Hepatocyte (in vitro differentiated cells): ENCODE measurements at regions not wholly inside any gene's neighbourhood (a gene's known extent, or its start where the extent isn't known, plus 50 kb on each side); places are given as distances from the start of the nearest gene placed in this dataset.

Experiments used
- DNase-seq: peaks from one replicate; pipeline ENCODE4 v3.0.0-alpha.2; 2016; ENCODE audit warnings: low spot score
- H2AFZ ChIP-seq: fragments of 200-600 bp; sonication (generic); 2 replicates; pipeline ENCODE4 v1.6.0; 2016; ENCODE audit warnings: antibody characterized with exemption, mild to moderate bottlenecking
- H3K27ac ChIP-seq: fragments of 200-600 bp; sonication (generic); 2 replicates; pipeline ENCODE4 v1.5.1; 2016; ENCODE audit warnings: mild to moderate bottlenecking
- H3K27me3 ChIP-seq: fragments of 200-600 bp; sonication (generic); 2 replicates; pipeline ENCODE4 v1.6.1; 2016
- H3K36me3 ChIP-seq: fragments of 200-600 bp; sonication (generic); replicated peaks from 2 replicates; pipeline ENCODE4 v1.5.1; 2016; ENCODE audit warnings: low read depth; ENCODE audit not compliant: insufficient read depth
- H3K4me1 ChIP-seq: fragments of 200-600 bp; sonication (generic); 2 replicates; pipeline ENCODE4 v1.5.1; 2016; ENCODE audit warnings: mild to moderate bottlenecking, moderate library complexity; ENCODE audit not compliant: insufficient read depth
- H3K4me2 ChIP-seq: fragments of 200-600 bp; sonication (generic); 2 replicates; pipeline ENCODE4 v1.6.0; 2016
- H3K4me3 ChIP-seq: fragments of 200-600 bp; sonication (generic); 2 replicates; pipeline ENCODE4 v1.5.1; 2016; ENCODE audit warnings: mild to moderate bottlenecking
- H3K79me2 ChIP-seq: fragments of 200-600 bp; sonication (generic); 2 replicates; pipeline ENCODE4 v1.6.0; 2017; ENCODE audit warnings: mild to moderate bottlenecking
- H3K9me2 ChIP-seq: fragments of 200-600 bp; sonication (generic); replicated peaks from 2 replicates; pipeline ENCODE4 v1.6.0; 2017; ENCODE audit warnings: mild to moderate bottlenecking; ENCODE audit not compliant: insufficient read depth
- H3K9me3 ChIP-seq: fragments of 200-600 bp; sonication (generic); 2 replicates; pipeline ENCODE4 v1.5.1; 2016; ENCODE audit warnings: low read depth, mild to moderate bottlenecking
- H4K20me1 ChIP-seq: fragments of 200-600 bp; sonication (generic); 2 replicates; pipeline ENCODE4 v1.6.0; 2016; ENCODE audit warnings: mild to moderate bottlenecking; ENCODE audit not compliant: insufficient read depth, poor library complexity, severe bottlenecking
- EZH2 ChIP-seq: fragments of 200-600 bp; sonication (generic); IDR thresholded peaks from 2 replicates; pipeline ENCODE4 v1.6.1; 2016; ENCODE audit warnings: antibody characterized with exemption, mild to moderate bottlenecking, borderline replicate concordance
- EZH2phosphoT487 ChIP-seq: fragments of 200-600 bp; sonication (generic); IDR thresholded peaks from one replicate; pipeline ENCODE4 v1.6.1; 2018; ENCODE audit warnings: antibody characterized with exemption, mild to moderate bottlenecking, low read depth, moderate library complexity; ENCODE audit not compliant: unreplicated experiment, severe bottlenecking
- WGBS: methylation state at CpG from one replicate; pipeline ENCODE4 v1.1.6; 2016; ENCODE audit warnings: low lambda C conversion rate; ENCODE audit errors: missing lambda C conversion rate; 5-methylcytosine and 5-hydroxymethylcytosine counted together
- TF ChIP-seq, protein P1 (sequence below): fragments of 200-600 bp; sonication (generic); IDR thresholded peaks from 2 replicates; pipeline ENCODE4 v1.5.1; 2016; ENCODE audit warnings: antibody characterized with exemption, mild to moderate bottlenecking; ENCODE audit not compliant: poor library complexity

DNA sequence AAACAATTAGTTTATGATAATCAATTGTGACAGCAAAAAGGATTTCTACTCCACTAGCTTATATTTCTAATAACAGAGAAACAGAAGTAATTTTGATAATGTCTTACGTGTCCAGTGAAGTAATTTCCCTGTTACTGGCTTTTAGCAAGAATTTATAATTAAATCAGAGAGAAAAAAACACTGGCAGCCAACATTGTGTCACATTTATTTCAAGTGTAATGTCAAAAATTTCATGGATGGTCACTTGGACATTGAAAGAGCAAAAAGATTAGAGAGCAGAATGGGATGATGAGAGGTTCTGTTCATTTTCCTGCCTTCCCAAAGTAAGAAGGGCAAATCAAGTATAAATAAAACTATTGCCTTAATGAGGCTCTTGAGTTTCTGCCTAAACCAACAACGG, 239.3 kb upstream of the SEMA6A start:
- Histone ChIP-seq H3K9me2 (no peaks in the 10 kb centered on the region), H3K27ac (no peak overlapping the region), H3K4me1 (no peaks in the 10 kb centered on the region), H2AFZ (no peak overlapping the region), H4K20me1 (no peaks in the 10 kb centered on the region), H3K4me2 (no peak overlapping the region), H3K9me3 (no peaks in the 10 kb centered on the region), H3K4me3 (no peak overlapping the region), H3K79me2 (no peaks in the 10 kb centered on the region), H3K36me3 (no peaks in the 10 kb centered on the region), H3K27me3 (no peaks in the 10 kb centered on the region)
- DNase-seq, result no peak
- no peak for TF ChIP-seq EZH2phosphoT487
- TF ChIP-seq, protein P1, sequence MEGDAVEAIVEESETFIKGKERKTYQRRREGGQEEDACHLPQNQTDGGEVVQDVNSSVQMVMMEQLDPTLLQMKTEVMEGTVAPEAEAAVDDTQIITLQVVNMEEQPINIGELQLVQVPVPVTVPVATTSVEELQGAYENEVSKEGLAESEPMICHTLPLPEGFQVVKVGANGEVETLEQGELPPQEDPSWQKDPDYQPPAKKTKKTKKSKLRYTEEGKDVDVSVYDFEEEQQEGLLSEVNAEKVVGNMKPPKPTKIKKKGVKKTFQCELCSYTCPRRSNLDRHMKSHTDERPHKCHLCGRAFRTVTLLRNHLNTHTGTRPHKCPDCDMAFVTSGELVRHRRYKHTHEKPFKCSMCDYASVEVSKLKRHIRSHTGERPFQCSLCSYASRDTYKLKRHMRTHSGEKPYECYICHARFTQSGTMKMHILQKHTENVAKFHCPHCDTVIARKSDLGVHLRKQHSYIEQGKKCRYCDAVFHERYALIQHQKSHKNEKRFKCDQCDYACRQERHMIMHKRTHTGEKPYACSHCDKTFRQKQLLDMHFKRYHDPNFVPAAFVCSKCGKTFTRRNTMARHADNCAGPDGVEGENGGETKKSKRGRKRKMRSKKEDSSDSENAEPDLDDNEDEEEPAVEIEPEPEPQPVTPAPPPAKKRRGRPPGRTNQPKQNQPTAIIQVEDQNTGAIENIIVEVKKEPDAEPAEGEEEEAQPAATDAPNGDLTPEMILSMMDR, result no peak
- TF ChIP-seq EZH2, result no peak
- WGBS, result 80% methylated on average over 2 of the region's 2 CpGs

DNA sequence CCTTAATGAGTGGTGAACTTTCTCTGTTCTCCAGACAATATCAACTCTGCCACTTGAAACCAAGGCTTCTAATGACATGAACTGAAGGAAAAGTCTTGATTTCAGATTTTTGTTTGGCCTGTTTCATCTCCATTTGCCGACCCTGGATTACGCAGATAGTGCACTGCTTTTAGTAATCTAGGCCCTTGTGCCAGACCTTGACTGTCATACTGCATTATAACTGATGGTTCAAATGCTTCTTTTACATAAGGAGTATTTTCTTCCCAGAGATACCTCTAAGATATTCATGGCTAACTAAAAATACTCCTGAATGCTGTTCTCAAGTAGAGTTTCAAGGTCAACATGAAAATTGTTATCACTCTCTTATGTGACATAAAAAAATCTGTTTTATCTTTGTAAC, 238.7 kb upstream of the SEMA6A start:
- no peak for TF ChIP-seq EZH2
- TF ChIP-seq, protein P1, result no peak
- no peak for TF ChIP-seq EZH2phosphoT487
- 93% methylated on average over 2 of the region's 2 CpGs for WGBS
- no peak overlapping the region for H2AFZ ChIP-seq

DNA sequence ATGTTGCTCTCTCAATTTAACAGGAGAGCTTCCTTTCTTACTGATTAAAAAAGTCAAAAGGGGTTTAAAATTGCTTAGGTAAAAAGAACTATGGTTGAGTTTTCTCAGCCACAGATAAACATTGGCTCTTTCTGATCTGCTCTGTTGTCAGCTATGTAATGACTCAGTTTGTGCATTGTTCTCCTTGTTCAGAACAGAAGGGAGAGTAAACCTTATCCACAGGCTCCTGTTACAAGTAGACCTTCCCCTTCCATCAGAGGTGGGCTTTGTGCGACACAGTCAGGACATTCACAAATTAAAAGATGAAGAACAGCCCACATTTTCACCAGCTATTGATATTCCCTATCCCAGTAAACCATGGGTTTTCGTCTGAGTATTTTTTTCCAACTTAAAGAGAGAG, 236.3 kb upstream of the SEMA6A start:
- Histone ChIP-seq H3K27me3 (no peaks in the 10 kb centered on the region), H3K9me2 (no peaks in the 10 kb centered on the region), H3K4me3 (no peak overlapping the region), H3K9me3 (no peaks in the 10 kb centered on the region), H3K36me3 (no peaks in the 10 kb centered on the region), H3K4me2 (no peak overlapping the region), H3K79me2 (no peaks in the 10 kb centered on the region), H3K4me1 (no peaks in the 10 kb centered on the region), H2AFZ (no peak overlapping the region), H4K20me1 (no peaks in the 10 kb centered on the region), H3K27ac (no peak overlapping the region)
- DNase-seq, result no peak
- TF ChIP-seq EZH2 (no peak), EZH2phosphoT487 (no peak)
- TF ChIP-seq, protein P1, result no peak
- WGBS, result 54% methylated on average over 2 of the region's 2 CpGs

More for the DNA sequence above, 238.7 kb upstream of the SEMA6A start:
- Histone ChIP-seq H3K9me3 (no peaks in the 10 kb centered on the region), H3K4me2 (no peak overlapping the region), H4K20me1 (no peaks in the 10 kb centered on the region), H3K9me2 (no peaks in the 10 kb centered on the region), H3K79me2 (no peaks in the 10 kb centered on the region), H3K36me3 (no peaks in the 10 kb centered on the region), H3K27ac (no peak overlapping the region), H3K27me3 (no peaks in the 10 kb centered on the region), H3K4me1 (no peaks in the 10 kb centered on the region), H3K4me3 (no peak overlapping the region)
- no peak for DNase-seq

DNA sequence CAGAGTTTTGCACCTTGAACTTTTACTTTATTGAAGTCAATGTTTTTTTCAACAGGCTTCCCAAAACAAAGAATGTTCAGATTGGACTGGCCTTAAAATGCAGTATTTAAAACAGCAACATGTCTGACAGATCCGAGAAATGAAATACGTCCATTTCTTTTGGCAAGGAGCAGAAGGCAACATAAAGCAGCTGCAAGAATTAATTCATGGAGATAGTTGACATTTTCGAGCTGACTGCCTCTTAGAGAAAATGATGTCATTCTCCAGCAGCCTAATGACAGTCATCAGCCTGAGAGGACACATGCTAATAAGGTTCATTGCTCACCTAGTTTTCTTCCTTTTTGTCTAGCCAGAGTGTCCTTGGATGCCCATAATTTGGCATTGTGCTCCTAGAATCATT, 232.2 kb upstream of the SEMA6A start:
- no peaks in the 10 kb centered on the region for H3K27me3 ChIP-seq
- H3K4me2 ChIP-seq, result no peak overlapping the region
- H3K27ac ChIP-seq, result no peak overlapping the region
- WGBS, result 83% methylated on average over 3 of the region's 3 CpGs
- no peak for DNase-seq
- H2AFZ ChIP-seq, result no peak overlapping the region
- H3K9me3 ChIP-seq, result no peaks in the 10 kb centered on the region
- no peaks in the 10 kb centered on the region for H3K9me2 ChIP-seq
- no peak overlapping the region for H3K4me3 ChIP-seq
- H3K79me2 ChIP-seq, result no peaks in the 10 kb centered on the region
- H3K36me3 ChIP-seq, result no peaks in the 10 kb centered on the region
- no peaks in the 10 kb centered on the region for H4K20me1 ChIP-seq
- TF ChIP-seq EZH2, result no peak
- TF ChIP-seq, protein P1, result no peak
- TF ChIP-seq EZH2phosphoT487, result no peak
- H3K4me1 ChIP-seq, result no peaks in the 10 kb centered on the region
